Breast epithelium (tissue), 4 donors: ENCODE measurements at regions not wholly inside any gene's neighbourhood (a gene's known extent, or its start where the extent isn't known, plus 50 kb on each side); places are given as distances from the start of the nearest gene placed in this dataset.

Source experiments
- DNase-seq, 2 donors: peaks; one replicate each; pipeline ENCODE4 v3.0.0-alpha.2; 2019; ENCODE audit warnings: low spot score in 2 of 2
- H3K27ac ChIP-seq, 2 donors: fragments of 200-600 bp; sonication (generic) in 1 of 2; one replicate each; pipeline ENCODE4 v1.5.1; 2016 to 2019; ENCODE audit warnings: mild to moderate bottlenecking in 1 of 2
- H3K27me3 ChIP-seq, 2 donors: fragments of 200-600 bp; sonication (generic) in 1 of 2; one replicate each; pipeline versions ENCODE4 v1.5.1 to v1.6.0; 2017 to 2019; ENCODE audit warnings: control low read depth in 1 of 2, mild to moderate bottlenecking in 1 of 2
- H3K36me3 ChIP-seq: fragments of 200-600 bp; one replicate; pipeline ENCODE4 v1.5.1; 2019
- H3K4me1 ChIP-seq, 2 donors: fragments of 200-600 bp; sonication (generic); one replicate each; pipeline ENCODE4 v1.5.1; 2016 to 2019; ENCODE audit warnings: control low read depth in 1 of 2
- H3K4me3 ChIP-seq, 3 donors: fragments of 200-600 bp; sonication (generic); 1 replicate in 2 of 3; 2 replicates in 1 of 3; pipeline ENCODE4 v1.5.1; 2016 to 2019; ENCODE audit warnings: mild to moderate bottlenecking in 3 of 3, moderate library complexity in 2 of 3
- H3K9me3 ChIP-seq, 2 donors: fragments of 200-600 bp; sonication (generic) in 1 of 2; one replicate each; pipeline ENCODE4 v1.5.1; 2016 to 2019; ENCODE audit warnings: control low read depth in 1 of 2
- CTCF ChIP-seq, 3 donors: fragments of 450-650 bp; IDR thresholded peaks; one replicate each; pipeline ENCODE4 v1.5.1; 2016 to 2017; ENCODE audit warnings: antibody characterized with exemption in 3 of 3, mild to moderate bottlenecking in 3 of 3, moderate library complexity in 3 of 3
- POLR2A ChIP-seq: fragments of 450-650 bp; IDR thresholded peaks from one replicate; pipeline ENCODE4 v1.6.1; 2016; ENCODE audit warnings: antibody characterized with exemption, mild to moderate bottlenecking, moderate library complexity
- POLR2AphosphoS5 ChIP-seq, 3 donors: sonication (generic); formaldehyde crosslinking; IDR thresholded peaks; one replicate each; pipeline ENCODE4 v1.6.1; 2017; ENCODE audit warnings: antibody characterized with exemption in 3 of 3
- intact Hi-C: fragments of 100-400 bp; cut with DNase I; formaldehyde crosslinking; loops from one replicate; pipeline ENCODE4 v1.15.1; 2023; ENCODE audit warnings: low total_unique reads

GRCh38 chr4:19054916-19055315, 1033.4 kb upstream of the LCORL start:
- TF ChIP-seq POLR2AphosphoS5 (IDR thresholded peaks at IDR 0.05) (no peak), CTCF (IDR thresholded peaks at IDR 0.05) (no peak), POLR2A (no peak)
- intact Hi-C loops: no loop called here
- DNase-seq: no peak

GRCh38 chr4:19051831-19052230, 1030.3 kb upstream of the LCORL start:
- Histone ChIP-seq H3K27ac (no peak overlapping the region), H3K36me3 (no peaks in the 10 kb centered on the region), H3K27me3 (no peaks in the 10 kb centered on the region), H3K4me3 (no peak overlapping the region), H3K4me1 (no peaks in the 10 kb centered on the region), H3K9me3 (no peaks in the 10 kb centered on the region)
- intact Hi-C loops: no loop called here
- DNase-seq: no peak
- TF ChIP-seq POLR2AphosphoS5 (IDR thresholded peaks at IDR 0.05) (no peak), POLR2A (no peak), CTCF (IDR thresholded peaks at IDR 0.05) (no peak)

More at GRCh38 chr4:19054916-19055315, 1033.4 kb upstream of the LCORL start:
- no peaks in the 10 kb centered on the region for H3K9me3 ChIP-seq
- H3K36me3 ChIP-seq: no peaks in the 10 kb centered on the region
- H3K27ac ChIP-seq: no peak overlapping the region
- H3K4me3 ChIP-seq: no peak overlapping the region
- H3K4me1 ChIP-seq: no peaks in the 10 kb centered on the region
- no peaks in the 10 kb centered on the region for H3K27me3 ChIP-seq

- DNase-seq: no peak
- Histone ChIP-seq H3K9me3 (no peaks in the 10 kb centered on the region), H3K27ac (no peak overlapping the region), H3K4me1 (no peaks in the 10 kb centered on the region), H3K36me3 (no peaks in the 10 kb centered on the region), H3K4me3 (no peak overlapping the region), H3K27me3 (no peaks in the 10 kb centered on the region)
- intact Hi-C loops: no loop called here
- TF ChIP-seq CTCF (IDR thresholded peaks at IDR 0.05) (no peak), POLR2A (no peak), POLR2AphosphoS5 (IDR thresholded peaks at IDR 0.05) (no peak)
Measured at GRCh38 chr4:19047279-19047880, 1025.8 kb upstream of the LCORL start.

- intact Hi-C loops: no loop called here
- H3K27ac ChIP-seq: no peak overlapping the region
- H3K4me3 ChIP-seq: no peak overlapping the region
- no peak for TF ChIP-seq POLR2A
- no peak for TF ChIP-seq CTCF (IDR thresholded peaks at IDR 0.05)
- TF ChIP-seq POLR2AphosphoS5 (IDR thresholded peaks at IDR 0.05): no peak
- H3K27me3 ChIP-seq: no peaks in the 10 kb centered on the region
- no peaks in the 10 kb centered on the region for H3K36me3 ChIP-seq
- DNase-seq: no peak
- H3K4me1 ChIP-seq: no peaks in the 10 kb centered on the region
- H3K9me3 ChIP-seq: peaks cover 0 to 3% of the 10 kb centered on the region in 2 donors
Measured at GRCh38 chr4:19039816-19040215, 1018.3 kb upstream of the LCORL start.

GRCh38 chr4:19038231-19038630, 1016.7 kb upstream of the LCORL start:
- Histone ChIP-seq H3K27me3 (no peaks in the 10 kb centered on the region), H3K4me3 (no peak overlapping the region), H3K27ac (no peak overlapping the region), H3K4me1 (no peaks in the 10 kb centered on the region), H3K36me3 (no peaks in the 10 kb centered on the region), H3K9me3 (peaks cover 0 to 3% of the 10 kb centered on the region in 2 donors)
- TF ChIP-seq CTCF (IDR thresholded peaks at IDR 0.05) (no peak), POLR2A (no peak), POLR2AphosphoS5 (IDR thresholded peaks at IDR 0.05) (no peak)
- no peak for DNase-seq
- intact Hi-C loops: no loop called here
